Activated naive CD4-positive, alpha-beta T cell treated with Interleukin-2 at 50 U/mL for 16 hours (primary cell): ENCODE measurements at regions not wholly inside any gene's neighbourhood (a gene's known extent, or its start where the extent isn't known, plus 50 kb on each side); places are given as distances from the start of the nearest gene placed in this dataset.
"Not testable (repeated sequence)": the region's sequence is repeated elsewhere in the genome, so short reads cannot be mapped to it uniquely, and the experiment has no call there.

Experiments
- DNase-seq: peaks from one replicate; pipeline ENCODE4 v3.0.0-alpha.2; 2020

DNA sequence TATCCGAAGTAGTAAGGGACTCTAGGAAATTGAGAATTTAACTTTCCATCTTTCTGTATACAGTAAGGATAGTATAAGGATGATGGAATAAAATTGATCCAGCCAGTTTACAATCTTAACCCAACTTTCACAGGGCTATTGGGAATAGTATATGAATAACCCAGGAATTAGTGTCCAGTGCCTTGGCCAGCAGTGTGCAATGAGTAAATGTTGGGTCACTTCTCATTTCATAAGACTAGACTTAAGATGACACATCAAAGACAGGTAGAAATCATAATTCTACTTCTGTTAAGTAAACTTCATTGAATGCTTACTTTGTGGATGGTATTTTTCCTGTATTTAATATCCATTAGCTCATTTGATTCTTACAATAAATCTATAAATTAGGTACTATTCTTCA is 949.6 kb upstream of the GOT2 start:
- DNase-seq = no peak

DNA sequence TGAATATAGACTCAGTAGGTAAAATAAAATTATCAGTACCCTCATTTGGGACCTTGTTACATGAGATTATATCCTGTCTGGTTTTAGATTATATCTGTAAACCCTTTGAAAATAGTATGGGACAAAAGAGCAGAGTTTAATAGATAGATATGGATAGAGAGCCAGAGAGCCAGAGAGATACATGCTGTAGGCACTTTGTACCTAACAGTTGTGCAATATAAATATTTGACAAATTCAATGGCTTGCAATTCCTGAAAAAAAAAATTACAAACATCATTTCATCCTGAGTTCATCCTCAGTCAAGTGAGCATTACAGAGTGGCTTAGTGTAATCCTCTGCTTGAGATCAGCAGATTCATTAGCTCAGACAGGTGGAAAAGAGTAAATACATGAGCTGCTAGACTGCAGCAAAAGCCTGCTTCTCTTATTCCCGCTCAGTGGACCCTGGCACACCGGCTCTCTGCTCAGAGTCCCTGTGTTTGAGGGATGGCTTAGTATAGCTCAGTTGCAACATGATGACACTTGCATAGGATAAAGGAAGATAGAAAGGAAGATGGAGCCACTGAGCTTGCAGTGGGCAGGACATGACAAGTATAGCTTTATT is 931.6 kb upstream of the GOT2 start:
- no peak for DNase-seq

DNA sequence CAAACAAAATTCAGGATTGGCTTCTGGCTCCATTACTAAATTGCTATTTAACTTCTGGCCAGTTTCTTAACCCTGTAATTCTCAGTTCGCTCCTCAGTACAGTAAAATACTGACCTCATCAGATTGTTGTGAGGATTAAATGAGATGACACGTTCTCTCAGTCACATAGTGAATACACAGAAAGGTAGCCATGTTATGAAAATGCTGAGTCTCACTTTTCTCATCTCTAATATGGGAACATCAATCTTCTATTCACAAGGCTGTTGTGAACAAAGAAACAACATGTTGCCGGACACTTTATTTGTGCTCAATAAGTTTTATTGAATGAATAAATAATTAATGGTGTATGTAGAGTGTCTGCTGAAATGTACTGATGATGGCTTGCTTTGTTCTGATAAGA is 924.5 kb upstream of the GOT2 start:
- no peak for DNase-seq

DNA sequence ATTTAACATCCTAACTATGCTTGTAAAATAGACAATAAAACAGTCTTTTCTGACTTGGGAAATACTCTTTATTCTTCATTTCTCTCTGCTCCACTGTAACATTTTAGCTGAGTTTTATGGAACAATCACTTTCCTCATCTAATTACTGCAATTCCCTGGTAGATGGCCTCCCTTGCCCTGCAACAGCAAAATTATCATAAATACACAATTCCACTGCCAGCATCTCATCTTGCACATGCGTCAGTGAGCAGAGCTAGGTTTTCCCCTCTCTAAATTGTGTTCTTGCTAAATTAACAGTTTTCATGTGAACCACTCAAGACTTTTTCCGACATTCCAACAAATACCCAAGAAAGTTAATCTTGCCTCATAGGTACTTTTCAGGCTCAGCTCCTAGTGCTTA is 920.9 kb upstream of the GOT2 start:
- no peak for DNase-seq

DNA sequence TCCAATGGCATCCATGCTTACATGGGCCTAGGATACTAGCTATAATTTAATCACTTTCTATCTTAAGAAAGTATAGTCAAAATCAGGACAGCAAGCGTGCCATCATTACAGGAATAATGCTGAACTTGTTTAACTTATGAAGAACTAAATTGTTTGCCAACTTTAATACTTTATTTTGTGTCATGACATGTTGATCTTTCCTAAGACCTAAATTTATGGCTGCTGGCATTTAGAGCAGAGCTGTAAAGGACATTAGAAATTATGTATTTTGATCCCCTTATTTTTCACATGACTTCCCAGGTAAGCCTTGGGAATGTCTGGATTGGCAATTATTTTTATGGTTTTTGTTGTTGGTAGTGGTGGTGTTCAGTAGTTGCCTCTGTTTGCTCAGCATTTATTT is 920.3 kb upstream of the GOT2 start:
- DNase-seq = no peak

DNA sequence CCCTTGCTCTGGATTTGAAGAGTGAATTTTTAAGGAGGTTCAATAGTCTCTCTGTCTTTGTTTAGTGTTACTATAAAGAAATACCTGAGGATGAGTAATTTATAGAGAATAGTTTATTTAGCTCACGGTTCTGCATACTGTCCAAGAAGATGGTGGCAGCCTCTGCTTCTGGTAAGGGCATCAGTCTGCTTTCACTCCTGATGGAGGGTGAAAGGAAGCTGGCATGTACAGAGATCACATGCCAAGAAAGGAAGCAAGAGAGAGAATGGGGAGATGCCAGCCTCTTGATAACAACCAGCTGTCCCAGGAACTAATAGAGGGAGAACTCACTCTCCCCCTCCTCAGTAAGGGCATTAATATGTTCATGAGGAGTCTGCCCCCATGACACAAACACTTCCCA is 917.5 kb upstream of the GOT2 start:
- DNase-seq = no peak

DNA sequence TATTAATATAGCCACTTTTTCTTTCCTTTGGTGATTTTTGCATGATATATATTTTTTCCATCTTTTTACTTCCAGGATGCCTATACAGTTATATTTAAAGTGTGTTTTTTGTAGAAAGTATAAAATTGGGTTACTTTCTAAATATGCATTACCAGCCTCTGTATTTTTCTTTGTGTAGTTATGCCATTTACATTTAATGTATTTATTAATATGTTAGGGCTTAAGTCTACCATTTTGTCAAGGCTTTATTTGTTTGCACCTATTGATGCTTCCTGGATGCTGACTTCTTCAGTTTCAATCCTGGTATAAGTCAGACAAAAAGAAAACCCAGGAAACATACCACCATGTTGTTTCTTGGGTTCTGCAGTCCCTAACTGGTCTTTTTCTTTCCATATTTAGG is 911.1 kb upstream of the GOT2 start:
- no peak for DNase-seq

DNA sequence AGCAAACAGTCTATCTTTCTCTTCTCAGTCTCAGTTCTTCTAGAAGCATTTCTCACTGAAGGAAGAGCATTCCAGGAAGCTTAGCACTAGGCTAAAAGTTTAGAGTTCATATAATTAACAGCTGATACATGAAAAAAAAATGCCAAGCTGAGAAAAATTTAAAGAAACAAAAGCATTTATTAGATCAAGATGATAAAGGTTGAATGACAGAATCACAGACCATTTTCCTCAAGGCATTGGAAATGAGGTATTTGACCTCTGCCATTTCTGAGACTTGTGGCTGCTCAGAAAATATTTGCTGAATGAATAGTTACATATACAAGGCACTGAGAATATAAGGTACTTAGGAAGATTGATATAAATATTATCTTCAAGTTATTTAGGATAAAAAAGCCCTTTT is 901.6 kb upstream of the GOT2 start:
- no peak for DNase-seq

DNA sequence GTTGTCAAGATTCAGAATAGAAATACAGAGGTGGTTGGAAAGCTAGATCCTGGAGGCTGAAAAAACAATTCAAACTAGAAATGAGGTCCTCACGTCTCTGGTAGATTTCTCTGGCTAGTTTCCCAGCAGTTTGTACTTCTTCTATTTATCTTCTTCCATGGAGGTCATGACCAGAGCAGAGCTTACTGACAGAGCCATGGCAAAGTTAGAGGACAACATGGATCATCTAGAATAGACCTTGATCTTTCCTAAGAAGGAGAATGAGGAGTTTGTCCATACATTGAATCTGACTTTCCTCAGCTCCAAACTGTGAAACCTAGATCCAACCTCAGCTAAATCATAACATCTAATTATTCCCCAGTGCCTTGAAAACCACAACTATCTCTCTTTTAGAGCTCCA is 900.8 kb upstream of the GOT2 start:
- DNase-seq = no peak

DNA sequence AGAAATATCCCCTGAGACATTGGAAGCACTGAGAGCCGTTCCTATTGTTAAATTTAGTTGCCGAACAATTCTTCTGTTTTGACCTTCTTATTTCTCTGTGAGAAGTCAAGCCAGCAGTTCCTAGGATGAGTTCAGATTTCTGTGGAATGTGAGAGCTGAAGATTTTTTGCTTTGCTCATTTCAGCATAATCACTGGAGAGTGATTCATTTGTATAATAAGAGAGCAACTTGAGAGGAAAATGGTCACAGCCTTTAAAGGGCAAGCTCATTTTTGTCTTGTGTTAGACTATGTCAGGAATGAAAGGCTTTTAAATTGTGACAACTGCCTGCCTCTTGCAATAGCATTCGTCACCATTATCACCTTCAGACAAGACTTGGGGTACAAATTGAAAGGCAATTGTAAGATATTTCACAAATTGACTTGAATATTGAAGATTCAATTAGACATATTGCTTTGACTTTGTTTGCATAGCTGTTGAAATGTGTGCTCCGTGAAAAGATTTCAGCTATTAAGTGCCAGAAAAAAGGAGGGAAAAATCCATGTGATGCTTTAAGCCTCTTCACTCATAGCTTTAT is 900.0 kb upstream of the GOT2 start:
- DNase-seq = no peak

DNA sequence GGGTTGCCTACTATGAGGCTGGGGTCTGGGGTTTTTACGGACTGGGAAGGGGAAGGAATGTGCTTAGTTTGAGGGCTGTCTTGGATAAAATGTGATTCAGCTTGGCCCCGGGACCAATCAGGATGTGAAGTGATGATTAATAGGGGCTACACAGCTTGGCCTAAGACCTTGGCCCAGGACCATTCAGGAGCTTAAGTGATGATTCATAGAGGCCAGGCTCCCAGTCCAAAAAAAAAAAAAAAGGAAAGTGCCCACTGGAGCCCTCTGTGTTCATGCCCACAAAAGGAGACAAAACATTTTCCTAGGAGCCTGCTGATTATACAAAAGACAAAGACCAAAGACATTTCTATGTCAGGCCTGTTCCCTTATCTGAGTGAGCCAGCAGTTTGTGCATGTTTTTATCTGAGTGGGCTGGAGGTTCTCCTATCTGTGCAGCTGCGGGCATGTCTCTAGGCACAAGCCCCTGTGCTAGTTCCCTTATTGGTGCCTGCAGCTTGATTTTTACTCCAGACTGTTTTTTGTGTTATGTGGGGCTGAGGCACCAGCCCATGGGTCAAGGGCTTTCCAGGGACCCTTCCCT is 898.2 kb upstream of the GOT2 start:
- DNase-seq = no peak

DNA sequence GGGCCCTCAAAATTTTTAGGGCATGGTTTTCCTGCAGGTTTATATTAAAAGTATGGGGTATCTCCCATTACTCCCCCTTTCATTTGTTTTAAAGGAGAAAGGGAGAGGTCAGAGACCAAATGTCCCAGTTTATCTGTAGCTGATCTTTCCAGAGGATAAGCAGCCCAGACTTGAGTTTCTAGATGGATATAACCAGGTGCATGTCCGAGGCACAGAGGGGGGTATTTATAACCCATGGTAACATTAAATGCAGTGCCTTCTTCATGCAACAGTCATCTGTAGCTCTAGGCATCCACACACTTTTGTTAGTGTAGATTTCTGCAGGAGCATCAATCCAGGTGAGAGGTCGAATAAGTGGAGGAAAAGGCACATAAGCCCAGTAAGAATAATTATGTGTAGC is 890.3 kb upstream of the GOT2 start:
- not testable (repeated sequence) for DNase-seq

DNA sequence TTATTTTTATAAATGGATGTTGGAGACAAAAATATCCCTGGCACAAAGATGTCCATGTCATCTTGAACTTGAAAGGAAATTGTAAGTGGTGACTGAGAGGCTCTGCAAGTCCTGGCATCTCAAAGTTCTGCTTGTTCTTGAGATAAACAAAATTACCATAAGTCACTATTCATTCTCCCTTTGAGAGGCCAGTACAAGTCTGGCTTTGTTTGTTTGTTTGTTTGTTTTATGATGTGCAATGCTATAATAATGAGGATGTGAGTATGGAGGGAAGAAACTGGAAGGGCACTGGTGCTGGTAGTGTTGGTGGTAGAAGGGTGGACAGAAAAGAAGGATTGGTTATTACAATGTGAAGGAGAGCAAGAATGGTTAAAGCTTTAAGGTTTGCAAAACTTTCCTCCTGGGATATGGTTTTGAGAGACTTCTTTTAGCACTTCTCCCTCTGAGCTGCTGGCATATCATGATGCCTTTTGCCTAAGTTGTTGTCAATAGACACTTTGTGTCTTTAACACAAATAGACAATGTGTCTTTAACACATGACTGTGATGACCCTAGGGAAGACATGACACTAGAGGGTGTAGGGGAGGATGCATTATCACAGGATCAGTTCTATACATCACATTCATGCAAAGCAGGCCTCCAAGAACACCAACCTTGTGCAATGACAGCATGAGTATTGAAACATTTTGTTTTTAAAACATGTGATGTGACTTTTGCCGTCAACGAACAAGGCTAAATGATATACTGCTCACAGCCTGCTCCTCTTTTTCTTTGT is 880.5 kb upstream of the GOT2 start:
- DNase-seq = no peak

DNA sequence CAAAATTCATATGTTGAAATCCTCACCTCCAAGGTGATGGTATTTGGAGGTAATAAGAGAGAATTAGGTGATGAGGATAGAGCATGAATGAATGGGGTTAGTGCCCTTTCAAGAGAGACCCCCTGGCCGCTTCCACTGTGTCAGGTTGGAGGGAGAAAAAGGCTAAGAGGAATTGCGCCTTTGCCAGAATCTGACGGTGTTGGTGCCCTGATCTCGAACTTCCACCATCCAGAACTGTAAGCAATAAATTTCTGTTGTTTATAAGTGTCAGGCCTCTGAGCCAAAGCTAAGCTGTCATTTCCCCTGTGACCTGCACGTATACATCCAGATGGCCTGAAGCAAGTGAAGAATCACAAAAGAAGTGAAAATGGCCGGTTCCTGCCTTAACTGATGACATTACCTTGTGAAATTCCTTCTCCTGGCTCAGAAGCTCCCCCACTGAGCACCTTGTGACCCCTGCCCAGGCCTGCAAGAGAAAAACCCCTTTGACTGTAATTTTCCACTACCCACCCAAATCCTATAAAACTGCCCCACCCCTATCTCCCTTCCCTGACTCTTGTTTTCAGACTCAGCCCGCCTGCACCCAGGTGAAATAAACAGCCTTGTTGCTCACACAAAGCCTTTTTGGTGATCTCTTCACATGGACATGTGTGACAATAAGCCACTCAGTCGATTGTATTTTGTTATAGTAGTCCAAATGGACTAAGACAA is 878.9 kb upstream of the GOT2 start:
- not testable (repeated sequence) for DNase-seq

DNA sequence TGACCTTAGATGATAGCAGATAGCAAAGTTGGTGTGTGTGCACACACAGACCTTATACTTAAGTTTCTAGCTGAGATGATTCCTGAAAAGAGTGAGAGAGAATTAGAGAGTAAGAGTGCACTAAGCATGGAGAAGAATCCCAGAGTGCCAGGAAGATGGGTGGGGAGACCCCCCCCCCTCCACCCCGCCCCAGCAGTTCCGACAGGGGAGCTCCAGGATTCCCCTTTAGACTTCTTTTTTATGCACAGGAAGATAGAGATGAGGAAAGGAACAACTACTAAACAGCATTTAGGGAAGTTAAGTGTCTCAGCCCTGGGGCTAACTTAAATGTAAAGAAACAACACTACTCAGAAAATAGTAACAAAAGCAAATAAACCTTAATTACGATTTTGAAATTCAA is 878.0 kb upstream of the GOT2 start:
- no peak for DNase-seq

DNA sequence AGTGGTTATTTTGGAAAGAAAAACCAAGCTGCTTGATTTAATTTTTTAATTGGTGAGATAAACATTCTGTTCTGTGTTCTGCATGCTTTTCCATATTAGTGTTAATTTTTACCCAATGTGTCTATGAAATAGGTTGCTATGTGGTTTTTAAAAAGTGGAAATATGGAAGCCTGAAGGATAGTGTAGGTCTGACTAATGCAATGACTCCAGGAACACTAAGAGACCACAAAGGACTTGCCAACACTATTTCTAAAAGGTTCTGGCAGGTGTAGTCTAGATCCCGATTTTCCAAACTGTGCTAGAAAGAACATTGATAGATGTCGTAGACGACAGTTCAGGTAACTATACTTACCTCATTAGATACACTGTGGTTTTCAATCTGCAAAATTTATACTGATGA is 877.4 kb upstream of the GOT2 start:
- DNase-seq = no peak

DNA sequence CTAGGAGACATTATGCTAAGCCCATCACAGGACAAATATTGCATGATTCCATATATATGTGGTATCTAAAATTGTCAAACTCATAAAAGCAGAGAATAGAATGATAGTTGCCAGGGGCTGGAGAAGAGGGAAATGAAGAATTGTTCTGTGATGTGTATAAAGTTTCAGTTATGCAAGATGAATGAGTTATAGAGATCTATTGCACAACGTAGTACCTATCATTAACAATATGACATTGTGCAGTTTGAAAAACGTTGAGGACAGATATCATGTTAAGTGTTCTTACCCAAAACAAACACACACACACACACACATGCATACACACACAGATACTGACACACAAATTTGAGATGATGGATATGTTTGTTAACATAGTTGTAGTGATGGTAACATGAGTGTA is 871.6 kb upstream of the GOT2 start:
- no peak for DNase-seq

DNA sequence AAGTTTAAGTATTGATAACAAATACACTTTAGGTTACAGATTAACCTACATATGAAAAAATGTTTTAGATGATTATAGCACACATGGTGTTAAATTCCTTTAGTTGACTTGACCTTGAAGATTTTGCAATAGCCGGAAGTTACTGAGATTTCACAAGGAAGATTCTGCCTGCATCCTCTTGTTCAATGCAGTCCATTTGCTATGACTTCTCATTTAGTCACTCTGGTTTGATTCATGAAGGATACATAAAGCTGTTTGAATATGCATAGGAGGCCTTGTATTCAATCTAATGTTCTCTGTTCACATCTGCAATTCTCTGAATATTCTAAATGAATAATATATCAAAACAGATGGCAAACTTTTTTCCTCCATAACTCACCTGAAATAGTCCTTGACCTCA is 870.2 kb upstream of the GOT2 start:
- DNase-seq = no peak

DNA sequence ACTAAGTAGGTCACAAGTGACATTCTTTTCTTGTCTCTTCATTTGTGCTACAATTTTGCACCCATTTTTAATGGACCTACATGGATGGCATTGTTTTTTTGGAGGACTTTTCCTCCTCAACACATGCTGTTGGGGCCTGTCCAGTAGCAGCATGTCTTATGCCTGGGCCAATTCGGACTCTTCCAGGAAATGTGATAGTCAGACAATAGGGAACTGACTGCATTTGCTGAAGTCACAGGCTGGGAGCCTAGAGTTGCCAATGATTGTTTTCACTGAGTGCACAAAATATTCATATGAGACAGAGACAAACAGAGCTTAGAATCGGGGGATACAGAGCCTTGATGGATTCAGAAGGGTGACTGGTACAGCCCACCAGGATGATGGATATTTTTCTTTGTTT is 867.3 kb upstream of the GOT2 start:
- no peak for DNase-seq

DNA sequence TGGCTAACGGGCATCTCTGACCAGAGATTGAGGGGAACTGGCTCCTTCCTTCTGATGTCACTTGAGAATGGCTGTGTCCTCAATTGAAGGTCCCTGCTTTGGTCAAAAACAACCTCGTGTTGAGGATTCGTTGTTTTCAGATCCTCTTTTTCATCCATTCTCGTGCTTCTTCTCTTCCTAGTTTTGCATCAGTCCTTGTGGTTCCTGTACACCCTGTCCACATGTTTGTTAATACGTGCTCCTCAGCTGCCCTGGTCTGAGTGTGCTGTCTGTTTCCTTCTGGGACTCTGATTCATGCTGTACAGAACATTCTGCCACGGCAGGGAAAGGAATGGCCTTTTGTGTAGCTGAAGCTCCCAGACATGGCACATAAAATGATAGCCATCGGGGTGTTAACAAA is 863.2 kb upstream of the GOT2 start:
- no peak for DNase-seq

DNA sequence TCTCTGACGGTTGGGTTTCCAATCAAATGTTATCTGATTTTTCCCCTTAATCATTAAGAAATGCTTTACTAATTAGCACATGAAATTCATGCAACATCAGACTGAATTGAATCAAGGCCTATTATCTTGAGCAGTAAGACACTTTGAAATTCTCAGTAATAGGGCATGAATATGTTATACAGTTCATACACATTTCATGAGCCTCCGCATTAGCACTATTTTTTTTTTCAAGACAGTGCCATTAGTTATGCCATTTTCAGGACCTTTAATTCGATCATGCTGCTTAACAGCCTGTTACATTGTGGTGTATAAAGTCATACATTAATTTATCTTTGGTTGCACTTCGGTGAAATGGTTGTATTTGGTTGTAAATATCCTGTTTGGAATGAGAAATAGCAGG is 862.6 kb upstream of the GOT2 start:
- no peak for DNase-seq

DNA sequence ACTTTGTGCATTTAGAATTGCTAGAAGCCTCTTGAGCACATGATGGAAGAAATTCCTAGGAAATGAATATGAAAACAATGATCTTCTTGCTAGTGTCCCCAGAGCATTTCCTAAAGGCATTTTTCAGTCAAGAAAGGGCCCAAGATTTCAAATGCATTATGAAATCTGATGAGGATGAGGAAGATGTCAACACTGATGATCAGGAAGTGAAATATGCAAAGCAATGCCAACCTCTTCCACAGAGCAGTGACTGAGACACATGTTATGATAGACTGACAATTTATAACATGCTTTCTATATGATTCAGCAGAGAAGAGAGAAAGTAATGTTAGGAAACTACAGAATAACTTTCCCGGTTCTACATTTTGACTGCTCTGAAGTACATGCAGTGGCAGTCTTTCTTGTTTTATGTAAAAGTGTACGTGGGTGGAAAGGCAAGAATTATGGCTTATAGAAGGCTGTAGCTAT is 859.1 kb upstream of the GOT2 start:
- no peak for DNase-seq

DNA sequence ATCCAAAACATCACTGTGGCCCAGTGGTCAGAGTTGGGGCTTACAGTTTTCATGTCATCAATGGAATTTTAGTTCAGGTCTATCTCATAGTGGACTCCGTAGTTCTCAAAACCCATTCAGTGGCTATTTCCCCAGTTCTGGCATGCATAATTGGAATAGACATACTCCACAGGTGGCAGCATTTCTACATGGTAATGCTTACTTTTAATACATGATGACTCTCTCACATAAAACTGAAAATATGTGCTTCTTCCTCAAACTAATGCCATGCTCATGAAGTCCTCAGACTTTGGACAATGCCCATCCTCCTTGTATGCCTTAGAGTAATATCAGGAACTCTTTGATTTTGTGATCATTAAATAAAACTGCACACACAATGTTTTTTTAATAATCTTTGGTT is 857.4 kb upstream of the GOT2 start:
- DNase-seq = no peak

DNA sequence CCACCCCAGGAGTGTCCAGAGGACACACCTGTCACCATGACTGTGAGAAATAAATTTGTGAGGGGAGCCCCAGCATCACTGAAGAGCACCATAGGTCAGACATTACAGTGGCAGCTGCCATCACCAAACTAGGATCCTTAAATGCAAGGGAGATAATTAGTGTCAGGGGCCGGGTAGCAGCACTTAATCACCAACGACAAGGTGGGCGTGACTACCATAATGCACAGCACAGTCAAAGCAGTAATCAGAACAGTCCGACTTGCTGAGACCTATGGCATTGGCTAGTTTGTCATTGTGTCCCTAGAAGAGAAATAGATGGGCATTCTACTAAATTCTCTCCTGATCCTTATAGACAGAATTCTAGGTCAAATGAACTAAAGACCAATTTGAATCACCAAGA is 856.7 kb upstream of the GOT2 start:
- DNase-seq = no peak
